K562 (cell line): ENCODE measurements at regions not wholly inside any gene's neighbourhood (a gene's known extent, or its start where the extent isn't known, plus 50 kb on each side); places are given as distances from the start of the nearest gene placed in this dataset.
A peak's percentile ranks its signal among the peaks of the same experiment; 100 is the strongest.

ENCODE experiments used
- ATAC-seq: fragments of 200-7000 bp; cut with Tn5 transposase; 3 replicates; pipeline ENCODE4 v1.9.1; 2020; ENCODE audit warnings: moderate library complexity
- BruUV-seq: library from RNA; stranded (reverse); fragments of 400-500 nt; replicated peaks from 2 replicates; lab custom pipeline; 2021; lab: Mats Ljungman, UMichigan
- CTCF ChIA-PET: fragments of 300-600 bp; formaldehyde crosslinking; extraction: SDS; loops from one replicate; lab custom pipeline; 2021; ENCODE audit warnings: low intra/inter-chr PET ratio; lab: Yijun Ruan, JAX
- POLR2A ChIA-PET: fragments of 300-600, 350-650 bp; sonication (Branson Sonifier 250); formaldehyde crosslinking; extraction: SDS; loops from one replicate; lab custom pipeline; 2021; ENCODE audit warnings: antibody characterized with exemption, inconsistent platforms; lab: Yijun Ruan, JAX
- DNase-seq, 4 experiments: peaks; one replicate each; pipeline versions ENCODE4 v3.0.0 to v3.0.0-alpha.2; 2011 to 2018; ENCODE audit warnings: low spot score in 3 of 4, mixed read lengths in 3 of 4; ENCODE audit errors: extremely low read depth in 1 of 4
- FAIRE-seq: peaks from 2 replicates; lab custom pipeline; 2011; peaks lifted over from hg19 to GRCh38; lab: Jason Lieb, UNC
- H2AFZ ChIP-seq: 2 replicates; pipeline ENCODE4 v1.6.0; 2011; ENCODE audit warnings: low read depth, low read length, control low read depth, inconsistent platforms
- H3K27ac ChIP-seq: fragments of 200-600 bp; 3 replicates; pipeline ENCODE4 v1.8.0; 2011; ENCODE audit warnings: low read depth, mild to moderate bottlenecking, control low read depth, inconsistent platforms, low read length, moderate library complexity, mixed read lengths; ENCODE audit errors: extremely low read depth
- H3K27me3 ChIP-seq, 2 experiments: fragments of 300-600 bp in 1 of 2; 2 replicates in 1 of 2; 3 replicates in 1 of 2; pipeline versions ENCODE4 v1.6.0 to v1.8.0; 2011; ENCODE audit warnings: inconsistent platforms in 2 of 2, low read length in 2 of 2, mild to moderate bottlenecking in 1 of 2, mixed read lengths in 1 of 2, moderate library complexity in 1 of 2; ENCODE audit not compliant: control insufficient read depth in 2 of 2, insufficient read depth in 2 of 2
- H3K36me3 ChIP-seq: fragments of 300-600 bp; 3 replicates; pipeline ENCODE4 v1.8.0; 2011; ENCODE audit warnings: mild to moderate bottlenecking, low read length, inconsistent platforms; ENCODE audit not compliant: control insufficient read depth, insufficient read depth
- H3K4me1 ChIP-seq, 2 experiments: fragments of 200-600 bp in 1 of 2; replicated peaks in 1 of 2; 2 replicates in 1 of 2; 3 replicates in 1 of 2; pipeline versions ENCODE4 v1.5.1 to v1.8.0; 2011; ENCODE audit warnings: inconsistent platforms in 2 of 2, low read length in 2 of 2, mild to moderate bottlenecking in 1 of 2, mixed read lengths in 1 of 2, moderate library complexity in 1 of 2; ENCODE audit not compliant: control insufficient read depth in 2 of 2, insufficient read depth in 2 of 2
- H3K4me2 ChIP-seq: 2 replicates; pipeline ENCODE4 v1.6.1; 2011; ENCODE audit warnings: low read length, control low read depth, inconsistent platforms, mixed read lengths; ENCODE audit not compliant: insufficient read depth
- H3K4me3 ChIP-seq: fragments of 200-600 bp; sonication (generic), shearing (Covaris generic); 2 replicates; pipeline ENCODE4 v1.5.1; 2016; ENCODE audit warnings: control low read depth, inconsistent platforms
- H3K79me2 ChIP-seq: fragments of 200-600 bp; 3 replicates; pipeline ENCODE4 v1.8.0; 2011; ENCODE audit warnings: low read length, inconsistent platforms; ENCODE audit not compliant: control insufficient read depth, insufficient read depth
- H3K9ac ChIP-seq, 2 experiments: 2 replicates each; pipeline versions ENCODE4 v1.6.0 to v1.6.1; 2011; ENCODE audit warnings: low read depth in 2 of 2, low read length in 2 of 2, control low read depth in 1 of 2, inconsistent platforms in 1 of 2, mild to moderate bottlenecking in 1 of 2, mixed read lengths in 1 of 2; ENCODE audit not compliant: insufficient read depth in 1 of 2
- H3K9me1 ChIP-seq: one replicate; pipeline ENCODE4 v1.6.0; 2011; ENCODE audit warnings: inconsistent platforms, mild to moderate bottlenecking, low read length, moderate library complexity; ENCODE audit not compliant: control insufficient read depth, insufficient read depth
- H3K9me3 ChIP-seq: replicated peaks from 2 replicates; pipeline ENCODE4 v1.5.1; 2011; ENCODE audit warnings: low read depth, low read length, inconsistent platforms; ENCODE audit not compliant: control insufficient read depth, insufficient read depth
- H4K20me1 ChIP-seq: replicated peaks from 2 replicates; pipeline ENCODE4 v1.6.1; 2011; ENCODE audit warnings: low read length, inconsistent platforms, mixed read lengths; ENCODE audit not compliant: control insufficient read depth, insufficient read depth
- CBX2 ChIP-seq: fragments of 200-600 bp; sonication (generic); IDR thresholded peaks from one replicate; pipeline ENCODE4 v1.6.1; 2012; ENCODE audit warnings: mild to moderate bottlenecking, low read length, inconsistent platforms; ENCODE audit not compliant: insufficient read depth, poor library complexity, severe bottlenecking
- MCM5 ChIP-seq: fragments of 450-650 bp; IDR thresholded peaks from 2 replicates; pipeline ENCODE4 v1.6.1; 2016; ENCODE audit warnings: low read depth
- MITF ChIP-seq: IDR thresholded peaks from 2 replicates; pipeline ENCODE4 v1.6.1; 2014; ENCODE audit warnings: antibody characterized with exemption
- MLLT1 ChIP-seq, 2 experiments: fragments of 450-650 bp; IDR thresholded peaks; 2 replicates each; pipeline ENCODE4 v1.6.1; 2016
- MTA3 ChIP-seq: fragments of 450-650 bp; formaldehyde crosslinking; IDR thresholded peaks from 2 replicates; pipeline ENCODE4 v1.6.1; 2017; ENCODE audit warnings: mild to moderate bottlenecking, borderline replicate concordance
- NEUROD1 ChIP-seq: fragments of 150-350 bp; IDR thresholded peaks from 2 replicates; pipeline ENCODE4 v1.6.1; 2014; ENCODE audit warnings: borderline replicate concordance, low read length, low read depth; ENCODE audit not compliant: partially characterized antibody
- NR1H2 ChIP-seq: sonication (generic); formaldehyde crosslinking; IDR thresholded peaks from 2 replicates; pipeline ENCODE4 v1.4.0; 2020; ENCODE audit warnings: mild to moderate bottlenecking, missing genetic modification reagents
- RAD21 ChIP-seq, 2 experiments: fragments of 250-450 bp in 1 of 2; fragments of 450-650 bp in 1 of 2; sonication (Bioruptor Pico) in 1 of 2; formaldehyde crosslinking in 1 of 2; IDR thresholded peaks in 1 of 2; conservative IDR thresholded peaks in 1 of 2; 2 replicates each; pipeline versions ENCODE4 v1.4.0 to v1.8.0; 2020 to 2022; ENCODE audit warnings: mild to moderate bottlenecking in 2 of 2, moderate library complexity in 1 of 2
- RBM22 ChIP-seq: fragments of 200-400 bp; formaldehyde crosslinking; IDR thresholded peaks from 2 replicates; pipeline ENCODE4 v1.6.1; 2018; ENCODE audit warnings: low read length, low read depth; ENCODE audit not compliant: poor library complexity, severe bottlenecking
- RCOR1 ChIP-seq, 2 experiments: IDR thresholded peaks; 2 replicates each; pipeline ENCODE4 v1.6.1; 2012; ENCODE audit warnings: low read depth in 2 of 2, low read length in 2 of 2, borderline replicate concordance in 1 of 2, improper control_type of control experiment in 1 of 2
- ZNF24 ChIP-seq: fragments of 450-650 bp; IDR thresholded peaks from 2 replicates; pipeline ENCODE4 v1.6.1; 2016
- ZNF316 ChIP-seq: fragments of 450-650 bp; IDR thresholded peaks from 2 replicates; pipeline ENCODE4 v1.6.1; 2016
- WGBS: fragments of 100-300 bp; shearing (Covaris generic); methylation state at CpG from one replicate; pipeline ENCODE4 v1.1.6; 2016; ENCODE audit warnings: low coverage, mixed read lengths; ENCODE audit not compliant: insufficient coverage; ENCODE audit errors: missing lambda C conversion rate; 5-methylcytosine and 5-hydroxymethylcytosine counted together
- in situ Hi-C: fragments of 300-500 bp; cut with MboI; formaldehyde crosslinking; loops from 4 replicates; pipeline ENCODE4 v1.15.0; 2018; ENCODE audit warnings: inconsistent platforms, mixed read lengths
- intact Hi-C: fragments of 100-400 bp; cut with micrococcal nuclease; formaldehyde crosslinking; loops from 2 replicates; pipeline ENCODE4 v1.14.2; 2022

DNA sequence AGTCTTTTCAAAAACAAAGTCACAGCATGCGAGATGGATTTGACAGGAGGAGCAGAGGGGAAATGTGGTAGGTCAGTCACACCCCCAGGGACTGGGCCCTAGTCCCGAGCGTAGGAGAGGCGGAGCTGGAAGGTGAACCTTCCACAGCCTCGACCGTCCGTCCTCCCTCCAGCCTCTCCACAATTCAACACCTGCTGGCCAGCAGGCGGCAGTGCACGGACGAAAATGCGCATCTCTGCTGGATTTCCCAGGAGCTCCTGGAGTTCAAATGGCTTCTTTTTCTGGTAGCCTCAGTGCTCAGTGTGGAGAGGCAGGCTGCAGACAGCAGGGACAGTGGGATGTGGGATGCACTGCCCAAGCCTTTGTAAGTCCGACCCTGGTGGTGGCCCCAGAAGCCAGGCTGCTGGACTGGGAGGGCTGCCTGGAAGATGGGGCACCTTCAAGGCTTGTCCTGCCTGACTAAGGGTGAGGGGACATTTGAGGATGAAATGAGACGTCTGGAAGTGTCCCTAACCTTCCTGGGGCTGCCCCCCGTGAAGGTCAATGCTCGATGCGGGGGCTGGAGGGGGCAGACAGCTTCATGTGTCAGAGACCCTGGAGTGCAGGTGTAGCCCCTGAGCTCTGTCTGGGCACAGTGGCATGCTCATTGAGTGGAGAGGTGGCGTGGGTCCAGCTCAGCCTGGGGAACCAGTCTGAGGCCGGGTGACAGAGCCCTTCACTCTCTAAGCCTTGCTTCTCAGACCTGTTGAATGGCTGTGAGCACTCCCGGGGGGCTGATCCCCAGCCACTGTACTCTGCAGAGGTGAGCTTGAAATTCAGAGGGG is 189.5 kb downstream of the TFCP2L1 start:
- H3K79me2 ChIP-seq, result no peaks in the 10 kb centered on the region
- H3K36me3 ChIP-seq, result no peaks in the 10 kb centered on the region
- H3K4me2 ChIP-seq, result no peak overlapping the region
- ChIA-PET POLR2A (interaction anchor here (0.7 kb wide), 1 partner anchor 265 kb away, joined by 4 read pairs; no protein-coding TSS in a partner anchor), CTCF (no interaction called here)
- no peaks in the 10 kb centered on the region for H3K9me3 ChIP-seq
- in situ Hi-C loops, result loop anchor here (10.0 to 25.0 kb wide), 2 partner anchors 229 to 692 kb away; no protein-coding TSS in a partner anchor
- no peak overlapping the region for H2AFZ ChIP-seq
- 3% methylated on average over 19 of the region's 19 CpGs for WGBS
- DNase-seq, result peak; percentile 68 to 74 (median 72)
- no peak overlapping the region for H3K4me3 ChIP-seq
- peak; percentile 97 for ATAC-seq
- no peak overlapping the region for H3K9ac ChIP-seq
- H4K20me1 ChIP-seq, result peaks cover 4% of the 10 kb centered on the region; the same call in 1 of the 2 replicates
- H3K9me1 ChIP-seq, result peaks cover 3% of the 10 kb centered on the region
- no TSS peak for BruUV-seq
- H3K27me3 ChIP-seq, result peaks cover under 1 to 31% of the 10 kb centered on the region in 2 experiments; a peak in 3 of 5 replicates
- H3K4me1 ChIP-seq, result no peaks in the 10 kb centered on the region
- peak; percentile 85 for FAIRE-seq
- intact Hi-C loops, result loop anchor here (5.0 kb wide), 1 partner anchor 227 kb away; no protein-coding TSS in a partner anchor
- no peak overlapping the region for H3K27ac ChIP-seq
- no peak for TF ChIP-seq NR1H2 (CRISPR knock-in tag)
- no peak for TF ChIP-seq MITF
- peak; percentile 61 to 86 for TF ChIP-seq RAD21 (CRISPR knock-in tag; conservative IDR thresholded peaks at IDR 0.05 in 1 of 2, IDR thresholded peaks at IDR 0.05 in 1 of 2)
- no peak for TF ChIP-seq CBX2
- TF ChIP-seq RCOR1 (IDR thresholded peaks at IDR 0.05; ENCODE audit: borderline replicate concordance in 1 of 2, low read depth in 2 of 2, low read length in 2 of 2), result 0 out of 4 replicates have a peak, but pooled peaks of 1 of the 2 experiments have one; percentile 33
- no peak for TF ChIP-seq MCM5
- no peak for TF ChIP-seq ZNF316
- 0 out of 2 replicates have a peak, but pooled peaks have one; percentile 18 for TF ChIP-seq ZNF24
- TF ChIP-seq RBM22, result no peak
- no peak for TF ChIP-seq MTA3
- no peak for TF ChIP-seq NEUROD1
- no peak for TF ChIP-seq MLLT1 (IDR thresholded peaks at IDR 0.05)
